ENCODE measurements at regions not wholly inside any gene's neighbourhood (a gene's known extent, or its start where the extent isn't known, plus 50 kb on each side); places are given as distances from the start of the nearest gene placed in this dataset.

DNA sequence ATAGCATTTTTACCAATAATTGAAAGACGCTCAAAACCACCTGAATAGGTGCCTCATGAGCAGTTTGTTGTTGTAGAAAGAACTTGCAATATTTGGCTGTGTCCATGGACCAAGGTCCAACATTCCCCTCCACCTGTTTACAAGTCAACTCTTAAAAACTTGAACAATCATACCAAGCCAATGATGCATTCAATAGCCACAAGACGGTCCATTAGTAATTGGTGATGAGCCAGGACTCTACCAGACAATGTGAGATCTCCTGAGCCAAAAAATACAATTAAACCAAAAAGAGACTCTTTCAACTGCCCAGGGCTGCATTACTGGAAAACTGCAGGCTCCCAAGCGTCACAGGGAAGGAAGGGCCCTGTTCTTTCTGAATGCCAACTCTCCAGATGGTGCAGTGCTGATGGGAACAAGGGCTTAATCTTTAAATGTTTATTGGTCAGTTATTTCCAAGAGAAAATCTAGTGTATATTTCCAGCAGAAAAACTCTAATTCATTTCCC lies 118.8 kb upstream of the EPB41L3 start:
- TF ChIP-seq, protein P1, sequence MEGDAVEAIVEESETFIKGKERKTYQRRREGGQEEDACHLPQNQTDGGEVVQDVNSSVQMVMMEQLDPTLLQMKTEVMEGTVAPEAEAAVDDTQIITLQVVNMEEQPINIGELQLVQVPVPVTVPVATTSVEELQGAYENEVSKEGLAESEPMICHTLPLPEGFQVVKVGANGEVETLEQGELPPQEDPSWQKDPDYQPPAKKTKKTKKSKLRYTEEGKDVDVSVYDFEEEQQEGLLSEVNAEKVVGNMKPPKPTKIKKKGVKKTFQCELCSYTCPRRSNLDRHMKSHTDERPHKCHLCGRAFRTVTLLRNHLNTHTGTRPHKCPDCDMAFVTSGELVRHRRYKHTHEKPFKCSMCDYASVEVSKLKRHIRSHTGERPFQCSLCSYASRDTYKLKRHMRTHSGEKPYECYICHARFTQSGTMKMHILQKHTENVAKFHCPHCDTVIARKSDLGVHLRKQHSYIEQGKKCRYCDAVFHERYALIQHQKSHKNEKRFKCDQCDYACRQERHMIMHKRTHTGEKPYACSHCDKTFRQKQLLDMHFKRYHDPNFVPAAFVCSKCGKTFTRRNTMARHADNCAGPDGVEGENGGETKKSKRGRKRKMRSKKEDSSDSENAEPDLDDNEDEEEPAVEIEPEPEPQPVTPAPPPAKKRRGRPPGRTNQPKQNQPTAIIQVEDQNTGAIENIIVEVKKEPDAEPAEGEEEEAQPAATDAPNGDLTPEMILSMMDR (IDR thresholded peaks at IDR 0.05) = no peak
- TF ChIP-seq ZFX (IDR thresholded peaks at IDR 0.05; ENCODE audit: borderline replicate concordance) = no peak
